Gastroesophageal sphincter (tissue), 3 donors: ENCODE measurements at regions not wholly inside any gene's neighbourhood (a gene's known extent, or its start where the extent isn't known, plus 50 kb on each side); places are given as distances from the start of the nearest gene placed in this dataset.

Experiments used
- POLR2AphosphoS5 ChIP-seq: sonication (generic); formaldehyde crosslinking; IDR thresholded peaks from one replicate; pipeline ENCODE4 v1.6.1; 2017; ENCODE audit warnings: antibody characterized with exemption
- TF ChIP-seq, protein P1 (sequence below), 4 experiments: fragments of 200-600 bp in 2 of 4; fragments of 450-650 bp in 2 of 4; sonication (generic) in 1 of 4; IDR thresholded peaks; one replicate each; pipeline ENCODE4 v1.5.1; 2017 to 2019; ENCODE audit warnings: antibody characterized with exemption in 4 of 4, mild to moderate bottlenecking in 2 of 4, moderate library complexity in 2 of 4

DNA sequence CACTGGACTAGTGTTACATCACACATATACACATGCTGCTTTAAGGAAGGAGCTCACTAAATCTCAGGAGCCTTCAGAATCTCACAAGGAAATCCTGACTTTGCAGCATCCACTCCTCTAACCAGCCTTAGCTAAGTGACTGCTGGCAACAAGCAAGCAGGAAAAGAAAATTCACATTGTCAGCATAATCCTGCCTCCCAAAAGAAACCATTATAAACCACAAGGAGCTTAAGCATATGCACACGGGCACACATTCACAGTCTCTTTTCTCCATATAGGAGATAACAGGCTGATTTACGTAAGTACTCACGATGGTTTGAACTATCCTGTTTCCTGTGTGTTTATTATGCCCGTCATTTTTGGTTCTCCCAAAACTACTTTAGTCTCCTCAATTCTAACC lies 136.3 kb downstream of the TMEM144 start:
- TF ChIP-seq, protein P1, sequence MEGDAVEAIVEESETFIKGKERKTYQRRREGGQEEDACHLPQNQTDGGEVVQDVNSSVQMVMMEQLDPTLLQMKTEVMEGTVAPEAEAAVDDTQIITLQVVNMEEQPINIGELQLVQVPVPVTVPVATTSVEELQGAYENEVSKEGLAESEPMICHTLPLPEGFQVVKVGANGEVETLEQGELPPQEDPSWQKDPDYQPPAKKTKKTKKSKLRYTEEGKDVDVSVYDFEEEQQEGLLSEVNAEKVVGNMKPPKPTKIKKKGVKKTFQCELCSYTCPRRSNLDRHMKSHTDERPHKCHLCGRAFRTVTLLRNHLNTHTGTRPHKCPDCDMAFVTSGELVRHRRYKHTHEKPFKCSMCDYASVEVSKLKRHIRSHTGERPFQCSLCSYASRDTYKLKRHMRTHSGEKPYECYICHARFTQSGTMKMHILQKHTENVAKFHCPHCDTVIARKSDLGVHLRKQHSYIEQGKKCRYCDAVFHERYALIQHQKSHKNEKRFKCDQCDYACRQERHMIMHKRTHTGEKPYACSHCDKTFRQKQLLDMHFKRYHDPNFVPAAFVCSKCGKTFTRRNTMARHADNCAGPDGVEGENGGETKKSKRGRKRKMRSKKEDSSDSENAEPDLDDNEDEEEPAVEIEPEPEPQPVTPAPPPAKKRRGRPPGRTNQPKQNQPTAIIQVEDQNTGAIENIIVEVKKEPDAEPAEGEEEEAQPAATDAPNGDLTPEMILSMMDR (IDR thresholded peaks at IDR 0.05) = no peak
- no peak for TF ChIP-seq POLR2AphosphoS5
